GM12878 (cell line): ENCODE measurements at regions not wholly inside any gene's neighbourhood (a gene's known extent, or its start where the extent isn't known, plus 50 kb on each side); places are given as distances from the start of the nearest gene placed in this dataset.

ENCODE experiments used
- ATF7 ChIP-seq: fragments of 450-650 bp; IDR thresholded peaks from 2 replicates; pipeline ENCODE4 v1.6.1; 2016; ENCODE audit warnings: low read depth, mild to moderate bottlenecking
- ESRRA ChIP-seq: IDR thresholded peaks from 2 replicates; pipeline ENCODE4 v1.6.1; 2012; ENCODE audit warnings: mild to moderate bottlenecking, low read length, improper control_type of control experiment
- IKZF1 ChIP-seq: fragments of 450-650 bp; conservative IDR thresholded peaks from 2 replicates; pipeline ENCODE4 v1.6.1; 2017; ENCODE audit warnings: antibody characterized with exemption, mild to moderate bottlenecking
- JUND ChIP-seq: IDR thresholded peaks from 2 replicates; pipeline ENCODE4 v1.6.1; 2012; ENCODE audit warnings: low read depth, mild to moderate bottlenecking, low read length, improper control_type of control experiment, moderate library complexity
- RCOR1 ChIP-seq: conservative IDR thresholded peaks from 2 replicates; pipeline ENCODE4 v1.6.1; 2012; ENCODE audit warnings: low read depth, low read length, improper control_type of control experiment
- WRNIP1 ChIP-seq: IDR thresholded peaks from 2 replicates; pipeline ENCODE4 v1.6.1; 2011; ENCODE audit warnings: low read depth, low read length, improper control_type of control experiment, borderline replicate concordance
- TF ChIP-seq, protein P1 (sequence below): fragments of 450-650 bp; IDR thresholded peaks from 2 replicates; pipeline ENCODE4 v1.6.1; 2016; ENCODE audit warnings: mild to moderate bottlenecking

DNA sequence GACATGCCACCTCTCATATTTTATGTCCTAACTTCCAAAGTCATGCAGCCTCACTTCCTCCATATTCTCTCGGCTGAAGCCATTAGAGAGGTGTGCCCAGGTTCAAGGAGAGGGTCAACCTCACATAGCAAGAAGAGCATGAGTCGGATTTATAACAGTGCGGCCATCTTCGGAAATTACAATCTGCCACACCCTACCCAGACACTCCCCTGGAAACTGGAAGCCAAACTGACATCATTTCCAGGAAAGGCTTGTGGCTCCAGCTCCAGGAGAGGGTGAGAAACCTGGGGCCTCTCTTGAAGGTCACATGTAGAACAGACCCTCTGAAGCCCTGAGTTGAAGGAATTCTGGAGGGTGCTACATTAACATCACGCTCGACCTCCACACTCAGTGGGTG, 73.5 kb downstream of the RRAGC start:
- TF ChIP-seq IKZF1 (no peak), ATF7 (no peak), JUND (no peak), ESRRA (no peak), WRNIP1 (no peak), RCOR1 (no peak)
- TF ChIP-seq, protein P1, sequence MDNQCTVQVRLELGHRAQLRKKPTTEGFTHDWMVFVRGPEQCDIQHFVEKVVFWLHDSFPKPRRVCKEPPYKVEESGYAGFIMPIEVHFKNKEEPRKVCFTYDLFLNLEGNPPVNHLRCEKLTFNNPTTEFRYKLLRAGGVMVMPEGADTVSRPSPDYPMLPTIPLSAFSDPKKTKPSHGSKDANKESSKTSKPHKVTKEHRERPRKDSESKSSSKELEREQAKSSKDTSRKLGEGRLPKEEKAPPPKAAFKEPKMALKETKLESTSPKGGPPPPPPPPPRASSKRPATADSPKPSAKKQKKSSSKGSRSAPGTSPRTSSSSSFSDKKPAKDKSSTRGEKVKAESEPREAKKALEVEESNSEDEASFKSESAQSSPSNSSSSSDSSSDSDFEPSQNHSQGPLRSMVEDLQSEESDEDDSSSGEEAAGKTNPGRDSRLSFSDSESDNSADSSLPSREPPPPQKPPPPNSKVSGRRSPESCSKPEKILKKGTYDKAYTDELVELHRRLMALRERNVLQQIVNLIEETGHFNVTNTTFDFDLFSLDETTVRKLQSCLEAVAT: no peak
